ENCODE measurements at regions not wholly inside any gene's neighbourhood (a gene's known extent, or its start where the extent isn't known, plus 50 kb on each side); places are given as distances from the start of the nearest gene placed in this dataset.

DNA sequence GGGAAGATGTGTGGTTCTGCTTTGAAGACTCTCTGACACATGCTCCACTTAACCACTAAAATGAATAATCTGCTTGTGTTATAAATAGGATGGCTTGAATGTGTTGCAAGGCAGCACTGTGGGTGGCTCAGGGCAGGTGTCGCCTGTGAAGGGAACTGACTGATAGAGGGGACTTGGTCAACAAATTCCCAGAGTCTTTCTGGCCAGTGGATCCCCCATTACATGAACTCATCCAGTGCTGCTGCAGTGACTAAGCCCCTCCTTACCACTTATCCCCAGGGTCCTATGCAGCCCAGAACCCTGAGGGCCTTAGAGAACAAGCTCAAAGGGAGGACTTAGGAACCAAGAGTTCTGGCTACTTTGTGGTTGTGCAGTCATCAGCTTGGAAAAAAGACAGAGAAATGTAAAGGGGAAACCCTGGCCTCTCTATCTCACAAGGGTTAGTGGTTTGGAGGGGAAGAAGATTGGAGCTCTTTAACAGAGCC, 226.2 kb upstream of the TNP1 start:
- intact Hi-C loops (cut with DNase I) = no loop called here
- no peaks in the 10 kb centered on the region for H3K9me3 ChIP-seq
- H3K4me1 ChIP-seq (replicated peaks) = no peaks in the 10 kb centered on the region
- no peak for DNase-seq (ENCODE audit: low spot score)
- TF ChIP-seq POLR2A (IDR thresholded peaks at IDR 0.05) = no peak
- TF ChIP-seq, protein P1, sequence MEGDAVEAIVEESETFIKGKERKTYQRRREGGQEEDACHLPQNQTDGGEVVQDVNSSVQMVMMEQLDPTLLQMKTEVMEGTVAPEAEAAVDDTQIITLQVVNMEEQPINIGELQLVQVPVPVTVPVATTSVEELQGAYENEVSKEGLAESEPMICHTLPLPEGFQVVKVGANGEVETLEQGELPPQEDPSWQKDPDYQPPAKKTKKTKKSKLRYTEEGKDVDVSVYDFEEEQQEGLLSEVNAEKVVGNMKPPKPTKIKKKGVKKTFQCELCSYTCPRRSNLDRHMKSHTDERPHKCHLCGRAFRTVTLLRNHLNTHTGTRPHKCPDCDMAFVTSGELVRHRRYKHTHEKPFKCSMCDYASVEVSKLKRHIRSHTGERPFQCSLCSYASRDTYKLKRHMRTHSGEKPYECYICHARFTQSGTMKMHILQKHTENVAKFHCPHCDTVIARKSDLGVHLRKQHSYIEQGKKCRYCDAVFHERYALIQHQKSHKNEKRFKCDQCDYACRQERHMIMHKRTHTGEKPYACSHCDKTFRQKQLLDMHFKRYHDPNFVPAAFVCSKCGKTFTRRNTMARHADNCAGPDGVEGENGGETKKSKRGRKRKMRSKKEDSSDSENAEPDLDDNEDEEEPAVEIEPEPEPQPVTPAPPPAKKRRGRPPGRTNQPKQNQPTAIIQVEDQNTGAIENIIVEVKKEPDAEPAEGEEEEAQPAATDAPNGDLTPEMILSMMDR (IDR thresholded peaks at IDR 0.05) = no peak
- no peak for TF ChIP-seq POLR2AphosphoS5 (IDR thresholded peaks at IDR 0.05)
- no peak overlapping the region for H3K27ac ChIP-seq
- no peaks in the 10 kb centered on the region for H3K27me3 ChIP-seq (replicated peaks; ENCODE audit: insufficient read depth)
- H3K36me3 ChIP-seq = no peaks in the 10 kb centered on the region
- 88% methylated on average over 1 of the region's 1 CpG for WGBS
- H3K4me3 ChIP-seq = no peak overlapping the region

DNA sequence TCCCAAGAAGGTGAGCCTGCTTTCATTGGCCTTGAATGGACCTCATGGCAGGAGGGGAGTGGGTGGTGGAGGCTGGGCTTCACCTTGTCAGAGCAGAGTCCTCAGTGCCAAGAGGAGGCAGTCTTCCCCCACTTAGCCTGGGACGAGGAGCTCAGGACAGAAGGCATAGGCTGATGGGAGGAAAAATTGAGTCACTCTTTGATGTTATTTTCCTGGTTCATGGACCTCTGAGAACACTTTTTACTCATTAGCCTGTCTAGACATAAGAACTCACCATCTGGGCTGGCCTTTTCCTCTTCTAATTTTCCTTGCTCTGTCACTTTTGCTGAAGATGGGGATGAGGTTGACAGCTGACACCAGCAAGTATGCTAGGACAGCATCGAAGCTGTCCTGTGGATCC, 225.7 kb upstream of the TNP1 start:
- H3K27ac ChIP-seq = no peak overlapping the region
- no peaks in the 10 kb centered on the region for H3K36me3 ChIP-seq
- no peaks in the 10 kb centered on the region for H3K9me3 ChIP-seq
- no peak overlapping the region for H3K4me3 ChIP-seq
- no peak for DNase-seq (ENCODE audit: low spot score)
- 85% methylated on average over 2 of the region's 2 CpGs for WGBS
- no peaks in the 10 kb centered on the region for H3K27me3 ChIP-seq (replicated peaks; ENCODE audit: insufficient read depth)
- TF ChIP-seq, protein P1 (IDR thresholded peaks at IDR 0.05) = no peak
- no peak for TF ChIP-seq POLR2AphosphoS5 (IDR thresholded peaks at IDR 0.05)
- no peak for TF ChIP-seq POLR2A (IDR thresholded peaks at IDR 0.05)
- intact Hi-C loops (cut with DNase I) = no loop called here
- H3K4me1 ChIP-seq (replicated peaks) = no peaks in the 10 kb centered on the region

DNA sequence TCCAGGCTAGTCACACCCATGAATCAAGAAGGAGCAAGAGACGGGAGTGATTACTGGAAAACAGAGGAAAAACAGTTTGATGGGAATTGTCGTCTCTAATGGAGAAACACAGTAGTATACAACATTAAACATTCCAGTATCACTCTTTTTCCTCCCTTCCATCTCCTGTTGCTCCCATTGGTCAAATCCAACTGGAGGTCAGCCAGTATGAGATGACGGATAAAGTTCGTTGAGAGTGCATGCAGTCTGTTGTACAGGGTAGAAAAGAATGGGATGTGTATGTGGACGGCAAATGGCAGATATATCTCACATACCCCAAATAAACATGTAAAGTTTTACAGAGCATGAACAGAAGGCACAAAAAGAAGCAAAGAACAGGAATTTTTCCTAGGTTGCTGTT, 221.9 kb upstream of the TNP1 start:
- 86% methylated on average over 5 of the region's 5 CpGs for WGBS
- Histone ChIP-seq H3K36me3 (no peaks in the 10 kb centered on the region), H3K9me3 (no peaks in the 10 kb centered on the region), H3K4me1 (replicated peaks) (no peaks in the 10 kb centered on the region), H3K27me3 (replicated peaks; ENCODE audit: insufficient read depth) (no peaks in the 10 kb centered on the region), H3K4me3 (no peak overlapping the region), H3K27ac (no peak overlapping the region)
- TF ChIP-seq POLR2AphosphoS5 (IDR thresholded peaks at IDR 0.05) (no peak), POLR2A (IDR thresholded peaks at IDR 0.05) (no peak)
- TF ChIP-seq, protein P1 (IDR thresholded peaks at IDR 0.05) = no peak
- intact Hi-C loops (cut with DNase I) = no loop called here
- no peak for DNase-seq (ENCODE audit: low spot score)

DNA sequence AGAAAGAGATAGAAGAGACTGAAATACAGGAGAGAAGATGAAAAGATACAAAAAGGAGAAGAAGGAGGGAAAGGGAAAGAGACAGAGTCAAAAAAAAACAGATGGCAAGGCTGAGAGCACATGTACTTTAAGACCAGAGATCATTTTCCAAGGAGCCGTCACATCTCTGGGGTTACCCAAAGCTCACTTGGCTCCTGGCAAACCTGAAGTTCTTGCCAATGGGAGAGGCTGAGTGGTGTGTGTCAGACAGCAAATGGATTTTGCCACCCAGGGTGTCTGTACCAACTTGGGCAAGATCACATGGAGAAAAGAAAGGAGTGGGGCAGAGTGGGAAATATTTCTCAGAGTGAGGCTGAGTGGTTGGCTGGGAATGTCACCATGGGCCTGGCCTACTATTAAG, 219.3 kb upstream of the TNP1 start:
- WGBS = 71% methylated on average over 1 of the region's 1 CpG
- TF ChIP-seq, protein P1 (IDR thresholded peaks at IDR 0.05) = no peak
- TF ChIP-seq POLR2AphosphoS5 (IDR thresholded peaks at IDR 0.05) (no peak), POLR2A (IDR thresholded peaks at IDR 0.05) (no peak)
- no peaks in the 10 kb centered on the region for H3K36me3 ChIP-seq
- DNase-seq (ENCODE audit: low spot score) = no peak
- intact Hi-C loops (cut with DNase I) = no loop called here
- no peaks in the 10 kb centered on the region for H3K9me3 ChIP-seq
- no peak overlapping the region for H3K27ac ChIP-seq
- H3K4me3 ChIP-seq = no peak overlapping the region
- no peaks in the 10 kb centered on the region for H3K27me3 ChIP-seq (replicated peaks; ENCODE audit: insufficient read depth)
- H3K4me1 ChIP-seq (replicated peaks) = no peaks in the 10 kb centered on the region

DNA sequence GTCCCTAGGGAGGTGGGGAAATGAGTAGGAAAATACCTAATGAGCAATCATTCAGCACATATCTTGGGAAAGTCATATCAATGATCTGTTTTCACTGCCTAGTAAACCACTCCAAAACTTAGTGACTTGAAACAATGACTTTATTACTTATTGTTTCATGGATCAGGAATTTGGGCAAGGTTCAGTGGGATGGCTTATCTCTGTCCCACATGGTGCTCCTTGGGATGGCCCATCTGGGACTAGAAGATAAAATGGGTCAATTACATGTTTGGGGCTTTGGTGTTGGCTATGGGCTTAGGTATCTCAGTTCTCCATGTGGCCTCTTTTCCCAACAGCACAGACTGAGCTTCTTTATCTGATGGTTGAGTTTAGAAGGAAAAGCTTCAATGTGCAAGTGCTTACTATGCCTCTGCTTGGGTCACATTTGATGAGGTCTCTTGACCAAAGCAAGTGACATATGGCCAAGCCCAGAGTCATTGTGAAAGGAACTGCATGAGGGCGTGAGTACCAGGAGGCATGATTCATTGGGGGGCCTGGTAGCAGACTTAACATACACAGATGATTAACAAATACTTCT, 218.1 kb upstream of the TNP1 start:
- Histone ChIP-seq H3K4me3 (no peak overlapping the region), H3K4me1 (replicated peaks) (no peaks in the 10 kb centered on the region), H3K9me3 (no peaks in the 10 kb centered on the region), H3K36me3 (no peaks in the 10 kb centered on the region), H3K27me3 (replicated peaks; ENCODE audit: insufficient read depth) (no peaks in the 10 kb centered on the region), H3K27ac (no peak overlapping the region)
- DNase-seq (ENCODE audit: low spot score) = no peak
- TF ChIP-seq POLR2AphosphoS5 (IDR thresholded peaks at IDR 0.05) = no peak
- TF ChIP-seq, protein P1 (IDR thresholded peaks at IDR 0.05) = no peak
- TF ChIP-seq POLR2A (IDR thresholded peaks at IDR 0.05) = no peak
- intact Hi-C loops (cut with DNase I) = no loop called here
- WGBS = 100% methylated on average over 1 of the region's 1 CpG

All from prostate gland (tissue), 2 donors.